Thyroid gland (tissue), 4 donors: ENCODE measurements at regions not wholly inside any gene's neighbourhood (a gene's known extent, or its start where the extent isn't known, plus 50 kb on each side); places are given as distances from the start of the nearest gene placed in this dataset.

Source experiments
- DNase-seq, 2 donors: peaks; one replicate each; pipeline ENCODE4 v3.0.0-alpha.2; 2019
- H3K27ac ChIP-seq, 3 donors: fragments of 200-600 bp; sonication (generic); 1 replicate in 2 of 3; 2 replicates in 1 of 3; pipeline ENCODE4 v1.5.1; 2016 to 2019; ENCODE audit warnings: mild to moderate bottlenecking in 1 of 3, moderate library complexity in 1 of 3
- H3K27me3 ChIP-seq: fragments of 200-600 bp; sonication (generic); one replicate; pipeline ENCODE4 v1.5.1; 2019
- H3K36me3 ChIP-seq, 2 donors: fragments of 200-600 bp; sonication (generic); one replicate each; pipeline ENCODE4 v1.5.1; 2016 to 2019
- H3K4me1 ChIP-seq, 2 donors: fragments of 200-600 bp; sonication (generic); one replicate each; pipeline ENCODE4 v1.5.1; 2017 to 2019
- H3K4me3 ChIP-seq, 3 donors: fragments of 200-600 bp; sonication (generic); replicated peaks in 1 of 3; 1 replicate in 2 of 3; 2 replicates in 1 of 3; pipeline ENCODE4 v1.5.1; 2016; ENCODE audit warnings: mild to moderate bottlenecking in 1 of 3
- H3K9me3 ChIP-seq: fragments of 200-600 bp; sonication (generic); one replicate; pipeline ENCODE4 v1.5.1; 2017
- POLR2A ChIP-seq, 2 donors: fragments of 450-650 bp; IDR thresholded peaks; one replicate each; pipeline ENCODE4 v1.6.1; 2017; ENCODE audit warnings: antibody characterized with exemption in 2 of 2, mild to moderate bottlenecking in 2 of 2, moderate library complexity in 1 of 2
- WGBS, 2 donors: methylation state at CpG; one replicate each; pipeline ENCODE4 v1.1.5; 2017; 5-methylcytosine and 5-hydroxymethylcytosine counted together
- intact Hi-C: fragments of 100-400 bp; cut with DNase I; formaldehyde crosslinking; loops from one replicate; pipeline ENCODE4 v1.15.1; 2023
- TF ChIP-seq, protein P1 (sequence below), 6 experiments: fragments of 200-600 bp in 3 of 6; fragments of 450-650 bp in 3 of 6; sonication (generic) in 3 of 6; IDR thresholded peaks; one replicate each; pipeline ENCODE4 v1.5.1; 2016 to 2019; ENCODE audit warnings: antibody characterized with exemption in 6 of 6, mild to moderate bottlenecking in 2 of 6, inconsistent platforms in 1 of 6, moderate library complexity in 1 of 6

DNA sequence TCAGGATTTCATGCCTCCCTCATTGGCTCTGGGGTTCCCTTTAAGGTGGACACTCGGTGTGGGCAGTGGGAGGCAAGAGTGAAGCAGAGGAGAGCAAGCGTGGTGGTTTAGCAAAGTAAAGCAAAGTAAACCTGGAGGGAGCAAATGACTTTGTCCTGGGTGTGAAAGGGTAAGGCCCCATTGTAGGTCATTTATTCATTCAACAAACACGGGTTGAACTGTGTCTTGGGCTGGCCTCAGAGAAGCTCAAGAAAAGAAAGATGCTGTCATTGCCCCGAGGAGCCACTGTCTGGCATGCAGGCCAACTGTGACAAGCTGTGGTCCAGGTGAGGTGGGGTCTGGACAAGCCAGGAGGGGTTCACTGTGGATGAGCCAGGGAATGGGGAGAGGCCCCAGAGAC, 68.9 kb upstream of the DLK1 start:
- intact Hi-C loops, result loop anchor here (10.0 kb wide), 1 partner anchor 977 kb away; no protein-coding TSS in a partner anchor
- no peaks in the 10 kb centered on the region for H3K9me3 ChIP-seq
- no peak overlapping the region for H3K4me3 ChIP-seq
- H3K36me3 ChIP-seq, result no peaks in the 10 kb centered on the region
- TF ChIP-seq, protein P1, sequence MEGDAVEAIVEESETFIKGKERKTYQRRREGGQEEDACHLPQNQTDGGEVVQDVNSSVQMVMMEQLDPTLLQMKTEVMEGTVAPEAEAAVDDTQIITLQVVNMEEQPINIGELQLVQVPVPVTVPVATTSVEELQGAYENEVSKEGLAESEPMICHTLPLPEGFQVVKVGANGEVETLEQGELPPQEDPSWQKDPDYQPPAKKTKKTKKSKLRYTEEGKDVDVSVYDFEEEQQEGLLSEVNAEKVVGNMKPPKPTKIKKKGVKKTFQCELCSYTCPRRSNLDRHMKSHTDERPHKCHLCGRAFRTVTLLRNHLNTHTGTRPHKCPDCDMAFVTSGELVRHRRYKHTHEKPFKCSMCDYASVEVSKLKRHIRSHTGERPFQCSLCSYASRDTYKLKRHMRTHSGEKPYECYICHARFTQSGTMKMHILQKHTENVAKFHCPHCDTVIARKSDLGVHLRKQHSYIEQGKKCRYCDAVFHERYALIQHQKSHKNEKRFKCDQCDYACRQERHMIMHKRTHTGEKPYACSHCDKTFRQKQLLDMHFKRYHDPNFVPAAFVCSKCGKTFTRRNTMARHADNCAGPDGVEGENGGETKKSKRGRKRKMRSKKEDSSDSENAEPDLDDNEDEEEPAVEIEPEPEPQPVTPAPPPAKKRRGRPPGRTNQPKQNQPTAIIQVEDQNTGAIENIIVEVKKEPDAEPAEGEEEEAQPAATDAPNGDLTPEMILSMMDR (IDR thresholded peaks at IDR 0.05), result no peak
- TF ChIP-seq POLR2A (IDR thresholded peaks at IDR 0.05), result no peak
- no peak for DNase-seq
- no peaks in the 10 kb centered on the region for H3K4me1 ChIP-seq
- no peaks in the 10 kb centered on the region for H3K27me3 ChIP-seq
- WGBS, 2 donors, result 72 to 79% methylated on average over 4 of the region's 4 CpGs
- no peak overlapping the region for H3K27ac ChIP-seq

DNA sequence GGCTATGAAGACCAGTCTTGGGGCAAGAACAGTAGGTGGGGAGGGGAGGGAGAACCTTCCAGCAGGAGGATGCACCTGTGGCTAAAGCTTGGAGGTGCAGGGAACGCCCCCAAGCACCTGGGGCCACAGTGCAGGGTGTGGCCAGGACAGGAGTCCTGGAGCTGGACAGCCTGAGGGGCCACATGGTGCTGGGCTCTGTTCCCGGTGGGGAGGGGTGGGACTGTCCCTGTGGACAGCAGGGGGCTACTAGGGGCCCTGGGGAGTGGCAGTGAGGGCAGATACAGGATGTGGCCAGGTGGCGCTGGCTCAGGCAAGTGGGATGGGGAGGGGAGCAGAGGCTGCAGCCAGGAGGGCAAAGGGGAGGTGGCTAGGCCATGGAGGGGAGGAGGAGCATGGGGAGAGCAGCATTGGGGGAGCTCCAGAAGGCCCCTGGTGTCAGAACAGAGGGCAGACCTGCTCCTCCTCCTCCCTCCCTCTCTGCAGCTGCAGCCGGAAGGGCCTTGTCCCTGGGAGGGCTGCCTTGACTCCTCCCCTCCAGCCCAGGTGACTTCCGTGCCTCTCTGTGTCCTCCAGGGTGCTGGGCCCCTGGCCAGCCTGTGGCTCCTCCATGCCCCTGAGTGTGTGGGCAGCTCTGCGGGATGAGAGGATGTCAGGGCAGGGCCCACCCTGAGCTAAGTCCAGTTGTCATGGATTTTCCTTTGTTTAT, 68.4 kb upstream of the DLK1 start:
- Histone ChIP-seq H3K4me3 (no peak overlapping the region), H3K27ac (no peak overlapping the region), H3K36me3 (no peaks in the 10 kb centered on the region), H3K27me3 (no peaks in the 10 kb centered on the region), H3K9me3 (no peaks in the 10 kb centered on the region), H3K4me1 (no peaks in the 10 kb centered on the region)
- no peak for TF ChIP-seq POLR2A (IDR thresholded peaks at IDR 0.05)
- TF ChIP-seq, protein P1 (IDR thresholded peaks at IDR 0.05), result no peak
- 51 to 54% methylated on average over 3 to 6 of the region's 6 CpGs for WGBS, 2 donors
- intact Hi-C loops, result loop anchor here (10.0 kb wide), 1 partner anchor 976 kb away; no protein-coding TSS in a partner anchor
- DNase-seq, result no peak

DNA sequence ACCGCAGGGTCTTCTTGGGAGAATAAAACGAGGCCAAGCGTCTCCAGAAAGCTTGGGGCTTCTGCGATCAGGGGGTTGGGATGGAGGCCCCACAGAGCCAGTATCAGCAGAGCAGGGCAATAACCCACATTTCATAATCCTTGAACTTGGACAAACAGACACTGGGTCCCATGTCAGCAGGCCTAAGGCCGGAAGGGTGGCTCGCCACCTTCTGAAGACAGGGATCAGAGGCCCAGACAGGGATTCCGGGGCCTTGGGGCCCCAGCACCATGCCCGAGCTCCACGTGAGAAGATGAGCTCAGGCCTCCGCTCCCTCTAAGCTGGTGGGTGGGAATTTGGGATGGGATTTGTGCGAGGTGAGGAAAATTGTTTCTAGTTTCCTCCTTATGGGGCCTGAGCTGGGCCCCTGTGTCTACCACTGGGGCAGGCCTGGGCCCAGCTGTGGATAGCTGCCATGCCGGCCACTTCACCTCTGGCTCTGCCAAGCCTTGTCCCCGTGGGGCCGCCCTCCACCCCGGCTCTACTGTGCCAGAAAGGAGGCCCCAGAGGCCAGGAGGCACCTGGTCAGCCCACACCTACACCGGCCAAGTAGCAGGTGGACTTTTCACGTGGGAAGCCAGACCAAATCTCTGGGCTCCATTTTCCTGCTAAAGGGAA, 67.2 kb upstream of the DLK1 start:
- WGBS, 2 donors, result 91 to 96% methylated on average over 8 to 13 of the region's 17 CpGs
- no peaks in the 10 kb centered on the region for H3K4me1 ChIP-seq
- H3K4me3 ChIP-seq, result no peak overlapping the region
- no peaks in the 10 kb centered on the region for H3K36me3 ChIP-seq
- H3K9me3 ChIP-seq, result no peaks in the 10 kb centered on the region
- H3K27me3 ChIP-seq, result no peaks in the 10 kb centered on the region
- no peak overlapping the region for H3K27ac ChIP-seq
- TF ChIP-seq, protein P1 (IDR thresholded peaks at IDR 0.05), result no peak
- no peak for TF ChIP-seq POLR2A (IDR thresholded peaks at IDR 0.05)
- no peak for DNase-seq
- intact Hi-C loops, result loop anchor here (10.0 kb wide), 2 partner anchors 575 to 975 kb away; no protein-coding TSS in a partner anchor

GRCh38 chr14:100660498-100660881, 66.2 kb upstream of the DLK1 start:
- H3K4me1 ChIP-seq, result no peaks in the 10 kb centered on the region
- intact Hi-C loops, result loop anchor here (10.0 kb wide), 1 partner anchor 574 kb away; no protein-coding TSS in a partner anchor
- DNase-seq, result no peak
- WGBS, 2 donors, result 93 to 96% methylated on average over 6 of the region's 6 CpGs
- no peak for TF ChIP-seq POLR2A (IDR thresholded peaks at IDR 0.05)
- TF ChIP-seq, protein P1 (IDR thresholded peaks at IDR 0.05), result no peak
- H3K9me3 ChIP-seq, result no peaks in the 10 kb centered on the region
- H3K27me3 ChIP-seq, result no peaks in the 10 kb centered on the region
- H3K36me3 ChIP-seq, result no peaks in the 10 kb centered on the region
- no peak overlapping the region for H3K27ac ChIP-seq
- H3K4me3 ChIP-seq, result no peak overlapping the region
